SKM-1 (cell line): ENCODE measurements at regions not wholly inside any gene's neighbourhood (a gene's known extent, or its start where the extent isn't known, plus 50 kb on each side); places are given as distances from the start of the nearest gene placed in this dataset.
"Not testable (repeated sequence)": the region's sequence is repeated elsewhere in the genome, so short reads cannot be mapped to it uniquely, and the experiment has no call there.

Experiments used
- DNase-seq: peaks from one replicate; lab custom pipeline; 2025; ENCODE audit not compliant: unreplicated experiment; lab: John Stamatoyannopoulos, UW

DNA sequence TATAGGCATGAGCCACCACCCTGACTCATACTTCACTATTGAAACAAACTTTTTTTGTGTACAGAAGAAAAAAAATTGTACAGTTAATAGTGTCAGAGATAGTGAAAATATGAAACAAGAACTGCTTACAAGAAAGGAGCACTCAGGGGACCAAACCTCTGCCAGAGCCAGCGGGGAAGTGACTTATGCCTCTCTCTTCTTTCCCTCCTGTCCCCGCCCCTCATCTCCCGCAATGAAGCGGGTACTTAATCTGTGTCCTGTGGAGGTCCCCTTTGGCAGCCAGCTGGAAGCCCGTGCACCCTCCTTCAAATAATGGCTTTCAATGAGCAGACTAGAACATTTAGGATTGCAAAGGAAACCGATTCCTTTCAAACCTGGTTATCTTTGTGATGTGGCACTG, 51.5 kb downstream of the PPIAL4A start:
- not testable (repeated sequence) for DNase-seq

DNA sequence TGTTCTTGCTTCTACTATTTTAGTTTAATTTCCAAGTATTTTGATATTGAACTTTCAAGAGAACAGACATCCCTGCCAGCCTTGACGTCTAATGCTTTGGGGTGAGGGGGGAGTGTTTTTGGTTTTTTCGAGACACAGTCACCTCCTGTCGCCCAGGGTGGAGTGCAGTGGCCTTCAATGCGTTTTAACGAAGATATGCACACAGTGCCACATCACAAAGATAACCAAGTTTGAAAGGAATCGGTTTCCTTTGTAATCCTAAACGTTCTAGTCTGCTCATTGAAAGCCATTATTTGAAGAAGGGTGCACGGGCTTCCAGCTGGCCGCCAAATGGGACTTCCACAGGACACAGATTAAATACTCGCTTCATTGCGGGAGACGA, 52.3 kb downstream of the PPIAL4A start:
- DNase-seq = not testable (repeated sequence)

DNA sequence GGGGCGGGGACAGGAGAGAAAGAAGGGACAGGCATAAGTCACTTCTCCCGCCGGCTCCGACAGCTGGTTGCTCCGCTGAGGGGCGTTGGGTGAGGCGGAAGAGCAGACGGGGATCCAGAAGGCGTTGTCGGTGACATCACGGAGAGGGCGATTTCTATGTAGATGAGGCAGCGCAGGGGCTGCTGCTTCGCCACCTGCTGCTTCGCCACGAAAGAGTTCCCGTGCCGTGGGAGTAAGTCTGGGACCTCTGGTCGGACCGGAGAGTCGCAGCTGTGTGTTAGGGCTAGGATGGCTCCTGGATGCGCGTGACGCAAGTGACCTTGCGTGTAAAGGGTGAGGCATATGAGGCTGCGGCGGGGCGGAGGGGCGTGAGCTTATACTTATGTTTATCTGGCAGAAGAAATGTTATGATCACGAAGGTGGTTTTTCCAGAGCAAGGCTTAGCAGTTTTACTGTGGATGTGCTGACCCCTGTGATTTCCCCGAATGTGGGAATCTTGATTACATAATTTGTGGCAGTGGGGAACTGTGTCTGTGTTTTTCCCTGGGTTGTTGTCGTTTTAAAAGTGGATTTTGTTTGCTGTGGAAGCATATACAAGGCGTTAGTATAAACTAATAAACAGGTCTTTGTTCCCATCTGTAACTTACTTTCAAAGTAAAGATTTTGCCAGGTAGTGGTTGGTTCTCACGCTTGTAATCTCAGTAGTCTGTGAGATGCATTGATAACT, 52.8 kb downstream of the PPIAL4A start:
- not testable (repeated sequence) for DNase-seq

DNA sequence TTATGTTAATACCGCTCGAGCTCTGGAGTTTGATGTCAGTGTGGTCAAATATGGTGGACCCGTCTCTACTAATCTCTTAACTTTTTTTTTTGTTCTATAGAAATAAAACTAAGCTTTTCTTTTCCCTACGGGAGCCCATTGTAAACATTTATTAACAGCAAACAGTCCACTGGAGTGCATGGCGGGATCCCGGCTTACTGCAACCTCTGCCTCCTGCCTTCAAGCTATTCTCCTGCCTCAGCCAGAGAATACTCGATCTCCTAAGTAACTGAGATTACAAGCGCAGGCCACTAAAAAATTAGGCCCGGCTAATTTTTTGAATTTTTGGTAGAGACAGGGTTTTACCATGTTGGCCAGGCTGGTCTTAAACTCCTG, 53.4 kb downstream of the PPIAL4A start:
- DNase-seq = not testable (repeated sequence)

DNA sequence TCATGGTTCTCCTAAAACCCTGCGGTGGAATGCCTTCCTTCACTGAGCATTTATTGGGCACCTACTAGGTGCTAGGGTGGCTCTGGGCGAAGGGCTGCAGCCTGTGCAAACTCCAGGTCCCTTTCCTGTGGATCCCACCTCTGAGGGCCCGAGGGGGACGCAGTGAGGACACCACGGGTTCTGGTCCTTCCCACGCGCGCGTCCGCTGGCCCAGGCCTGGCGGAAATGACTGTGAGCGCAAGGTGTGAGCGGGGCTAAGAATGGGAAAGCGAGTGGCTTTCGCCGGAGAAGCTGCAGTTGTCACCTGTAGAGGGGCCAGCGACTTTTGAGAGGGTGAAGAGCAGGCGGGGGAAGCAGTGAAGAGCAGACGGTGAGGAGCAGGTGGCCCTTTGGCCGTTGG, 55.1 kb downstream of the PPIAL4A start:
- DNase-seq = not testable (repeated sequence)

DNA sequence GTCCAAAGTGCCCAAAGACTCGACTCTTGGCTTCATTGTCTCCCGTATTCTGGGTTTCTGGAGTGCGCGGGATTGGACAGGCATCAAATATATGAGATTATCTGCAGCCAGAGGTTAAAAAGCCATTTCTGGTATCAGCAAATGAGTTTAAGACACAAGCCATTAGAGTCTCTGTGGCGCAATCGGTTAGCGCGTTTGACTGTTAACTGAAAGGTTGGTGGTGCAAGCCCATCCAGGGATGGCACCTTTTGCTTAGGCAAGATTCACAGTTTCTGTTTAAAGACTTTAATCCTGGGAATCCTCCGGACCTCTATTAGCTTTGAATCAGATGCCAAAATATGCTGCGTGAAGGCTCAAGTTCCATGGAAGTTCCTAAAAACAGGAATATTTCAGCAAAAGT, 55.6 kb downstream of the PPIAL4A start:
- not testable (repeated sequence) for DNase-seq

DNA sequence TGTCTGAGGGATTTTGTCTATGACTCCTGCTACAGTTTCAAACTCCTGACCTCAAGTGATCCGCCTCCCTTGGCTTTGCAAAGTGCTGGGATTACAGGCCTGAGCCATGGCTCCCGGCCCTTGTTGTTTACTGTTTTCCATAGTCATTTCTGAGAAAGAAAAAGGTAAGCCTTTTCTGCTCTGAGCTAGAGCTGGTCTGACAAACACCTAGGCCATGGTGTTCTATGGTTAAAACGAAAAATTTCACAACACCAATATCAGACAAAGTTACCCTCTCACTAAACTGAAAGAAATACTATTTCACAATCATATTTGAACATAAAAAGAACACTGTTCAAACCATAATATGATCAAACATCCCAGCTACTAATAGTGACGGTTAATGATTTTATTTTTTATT, 57.5 kb downstream of the PPIAL4A start:
- DNase-seq = not testable (repeated sequence)

DNA sequence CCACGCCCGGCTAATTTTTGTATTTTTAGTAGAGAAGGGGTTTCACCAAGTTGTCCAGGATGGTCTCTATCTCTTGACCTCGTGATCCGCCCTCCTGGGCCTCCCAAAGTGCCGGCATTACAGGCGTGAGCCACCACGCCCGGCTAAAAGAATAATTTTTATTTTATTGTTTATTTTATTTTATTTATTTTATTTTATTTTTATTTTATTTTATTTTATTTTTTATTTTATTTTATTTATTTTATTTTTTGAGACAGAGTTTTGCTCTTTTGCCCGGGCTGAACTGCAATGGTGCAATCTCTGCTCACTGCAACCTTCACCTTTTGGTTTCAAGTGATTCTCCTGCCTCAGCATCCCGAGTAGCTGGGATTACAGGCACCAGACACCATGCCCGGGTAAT, 60.2 kb downstream of the PPIAL4A start:
- DNase-seq = not testable (repeated sequence)

DNA sequence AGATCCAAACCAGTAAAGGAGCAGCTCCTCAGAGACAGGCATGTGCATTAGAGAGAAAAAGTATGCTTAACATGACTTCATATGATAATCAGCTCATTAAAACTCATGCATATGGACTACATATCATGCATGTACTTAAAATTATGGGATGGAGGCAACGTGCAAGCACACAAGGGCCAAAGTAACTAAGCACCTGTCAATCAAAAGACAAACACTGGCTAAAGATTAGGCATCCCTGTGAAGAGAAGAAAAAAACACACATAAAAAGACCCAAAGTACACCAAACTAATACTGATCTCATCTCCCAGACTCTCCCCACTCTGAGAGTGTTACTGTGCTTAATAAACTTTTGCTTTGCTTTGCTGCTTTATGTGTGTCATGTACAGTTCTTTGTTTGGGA, 61.1 kb downstream of the PPIAL4A start:
- not testable (repeated sequence) for DNase-seq

DNA sequence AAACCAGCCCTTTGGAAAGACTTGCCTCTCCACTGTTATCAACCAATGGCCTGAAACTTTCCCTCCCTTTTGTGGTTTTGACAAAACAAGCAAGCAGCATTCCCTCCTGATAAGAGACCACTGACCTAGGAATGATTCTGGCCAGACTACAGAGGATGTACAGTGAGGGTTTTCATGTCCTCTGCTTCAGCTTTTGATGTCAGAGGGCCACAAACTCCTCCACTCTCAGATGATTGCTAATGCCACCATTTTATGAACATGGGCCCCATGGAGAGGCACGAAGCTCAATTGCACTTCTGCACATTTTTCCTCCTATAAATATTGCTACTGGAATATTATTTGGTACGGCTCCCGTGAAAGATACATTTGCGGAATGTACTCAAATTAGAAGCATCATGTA, 61.5 kb downstream of the PPIAL4A start:
- DNase-seq = not testable (repeated sequence)

DNA sequence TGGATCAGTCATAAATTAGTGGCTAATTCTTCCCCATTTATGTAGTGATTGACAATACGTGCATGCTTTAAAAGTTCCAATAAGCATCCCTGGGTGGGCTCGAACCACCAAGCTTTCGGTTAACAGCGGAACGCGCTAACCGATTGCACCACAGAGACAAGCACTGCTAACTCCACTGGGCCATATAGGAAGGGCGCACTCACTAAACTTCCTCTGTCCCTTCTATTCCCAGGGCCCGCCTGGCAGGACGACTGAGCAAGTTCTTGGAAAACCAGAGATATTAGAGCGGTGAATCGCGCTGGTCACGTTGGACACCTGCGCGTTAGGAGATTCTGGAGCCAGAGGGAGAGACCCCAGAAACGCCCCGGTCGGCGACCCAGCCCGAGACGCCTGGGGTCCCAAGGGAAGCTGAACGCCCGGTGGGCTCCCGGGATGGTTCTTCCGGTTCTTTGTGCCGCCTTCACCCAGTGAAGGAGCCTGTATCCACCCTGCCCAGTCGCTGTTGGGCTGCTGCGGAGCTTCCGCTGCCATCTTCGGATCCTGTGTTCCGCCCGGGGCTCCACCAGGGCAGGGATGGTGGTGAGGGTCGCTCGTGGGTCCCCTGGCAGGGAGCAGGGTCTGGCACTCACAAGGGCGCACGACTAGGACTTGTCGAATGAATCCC, 62.8 kb downstream of the PPIAL4A start:
- not testable (repeated sequence) for DNase-seq

DNA sequence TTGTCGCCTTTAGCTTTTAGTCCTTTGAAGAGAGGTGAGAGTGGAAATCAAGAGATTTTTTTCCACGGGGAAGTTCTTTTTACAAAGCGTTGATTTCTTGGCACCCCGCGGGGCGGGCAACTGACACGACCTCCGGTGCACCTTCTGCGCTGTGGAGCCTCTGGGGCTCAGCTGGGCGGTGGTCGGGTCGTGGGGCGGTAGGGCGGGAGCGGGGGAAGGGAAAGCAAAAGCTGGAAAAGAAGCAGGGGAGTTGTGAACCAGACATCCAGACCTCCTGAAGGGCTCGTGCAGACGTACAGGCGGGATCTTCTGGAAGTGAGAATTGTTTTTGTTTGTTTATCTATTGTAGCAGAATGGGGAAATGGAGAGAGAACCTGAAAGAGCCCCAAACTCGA, 63.3 kb downstream of the PPIAL4A start:
- not testable (repeated sequence) for DNase-seq

DNA sequence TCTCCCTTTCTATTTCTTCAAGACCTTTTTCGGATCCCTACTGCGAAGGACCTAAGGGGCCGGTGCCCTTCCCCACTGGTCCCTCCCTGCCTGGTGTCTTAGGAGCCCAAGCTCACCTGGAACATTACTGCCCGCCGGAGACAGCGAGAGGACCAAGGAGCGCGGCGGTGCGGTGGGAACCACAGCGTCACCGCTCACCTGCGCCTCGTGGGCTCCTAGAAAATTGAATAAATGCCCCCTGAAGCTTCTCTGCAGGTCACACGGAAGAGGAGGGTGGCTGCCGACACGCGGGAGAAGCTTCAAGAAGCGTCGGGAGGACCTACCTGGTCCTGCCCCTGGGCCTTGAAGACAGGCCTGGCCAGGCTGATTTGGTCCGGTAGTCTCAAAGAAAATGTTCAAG, 65.2 kb downstream of the PPIAL4A start:
- no peak for DNase-seq

DNA sequence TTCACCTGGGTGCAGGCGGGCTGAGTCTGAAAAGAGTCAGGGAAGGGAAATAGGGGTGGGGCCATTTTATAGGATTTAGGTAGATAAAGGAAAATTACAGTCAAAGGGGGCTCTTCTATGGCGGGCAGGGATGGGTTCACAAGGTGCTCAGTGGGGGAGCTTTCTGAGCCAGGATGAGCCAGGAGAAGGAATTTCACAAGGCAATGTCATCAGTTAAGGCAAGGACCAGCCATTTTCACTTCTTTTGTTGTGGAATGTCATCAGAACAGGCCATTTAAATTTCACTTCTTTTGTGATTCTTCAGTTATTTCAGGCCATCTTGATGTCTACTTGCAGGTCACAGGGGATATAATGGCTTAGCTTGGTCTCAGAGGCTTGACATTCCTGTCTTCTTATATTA, 66.4 kb downstream of the PPIAL4A start:
- not testable (repeated sequence) for DNase-seq

DNA sequence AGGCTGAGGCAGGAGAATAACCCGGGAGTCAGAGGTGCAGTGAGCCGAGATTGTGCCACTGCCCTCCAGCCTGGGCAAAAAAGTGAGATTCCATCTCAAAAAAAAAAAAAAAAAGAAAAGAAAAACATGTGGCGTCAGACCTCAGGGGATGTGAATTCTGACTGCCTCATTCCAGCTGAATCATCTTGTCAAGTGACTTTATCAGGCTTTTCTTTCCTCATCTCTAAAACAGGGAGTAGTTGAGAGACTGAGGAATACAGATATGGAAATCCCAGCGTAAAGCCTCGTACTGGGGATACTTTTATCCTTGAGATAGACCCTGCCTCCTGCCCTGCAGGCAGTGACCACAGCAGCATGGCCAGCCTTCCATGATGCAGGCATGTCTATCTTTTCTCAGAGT, 76.4 kb downstream of the PPIAL4A start:
- DNase-seq = not testable (repeated sequence)

DNA sequence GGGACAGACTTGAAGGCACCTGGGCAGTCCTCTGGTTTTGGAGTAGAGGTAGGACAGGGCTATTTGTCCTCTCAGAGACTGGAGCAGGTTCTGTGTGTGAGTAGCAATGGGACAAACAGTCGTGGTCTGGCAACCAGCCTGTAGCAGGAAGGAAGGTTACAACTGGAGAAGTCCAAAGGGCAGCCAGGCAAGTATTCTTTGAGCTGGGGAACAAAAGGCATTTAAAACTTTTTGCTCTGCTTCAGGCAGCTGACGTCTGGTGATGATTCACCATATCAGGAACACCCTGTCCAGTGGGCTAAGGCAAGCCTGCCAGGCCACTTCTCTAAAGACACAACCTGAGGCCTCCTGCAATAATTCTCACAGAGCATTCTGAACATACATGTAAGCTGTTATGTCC, 83.3 kb downstream of the PPIAL4A start:
- DNase-seq = peak; percentile 1

DNA sequence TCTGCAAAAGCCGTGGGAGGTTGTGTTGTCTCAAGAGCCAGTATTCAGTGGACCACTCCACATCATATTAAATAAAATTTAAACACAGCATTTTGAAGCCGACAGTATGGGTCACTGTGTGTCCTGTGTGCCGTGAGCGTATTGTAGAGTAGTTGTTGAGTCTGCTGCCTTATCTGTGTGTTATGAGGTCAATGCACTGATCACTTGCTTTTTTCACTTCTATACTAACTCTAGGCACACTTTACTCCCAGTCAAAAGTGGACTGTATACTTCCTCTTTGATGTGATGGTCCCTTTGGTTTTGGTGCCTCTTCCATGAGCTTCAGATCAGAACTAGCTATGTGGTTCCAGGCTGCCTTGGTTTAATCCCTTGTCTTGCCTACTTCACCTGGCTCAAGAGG, 84.3 kb downstream of the PPIAL4A start:
- DNase-seq = not testable (repeated sequence)

DNA sequence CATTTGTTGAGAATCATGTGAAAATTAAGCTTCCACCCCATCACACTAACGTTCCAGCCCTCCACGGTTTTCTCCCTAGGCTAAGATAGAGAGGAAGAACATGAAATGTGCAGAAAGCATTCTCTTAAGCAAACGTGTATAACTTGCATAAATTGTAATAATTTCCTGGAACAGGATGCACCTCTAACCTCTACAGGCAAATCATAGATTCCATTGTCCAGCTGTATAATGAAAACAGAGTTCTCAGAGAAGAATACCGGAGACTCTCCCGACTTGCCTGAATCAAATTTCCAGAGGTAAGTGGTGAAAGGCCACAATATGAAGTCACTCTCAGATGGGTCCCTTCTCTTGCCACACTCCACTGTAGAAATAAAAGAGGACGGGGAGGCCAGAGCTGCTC, 87.7 kb downstream of the PPIAL4A start:
- DNase-seq = not testable (repeated sequence)

DNA sequence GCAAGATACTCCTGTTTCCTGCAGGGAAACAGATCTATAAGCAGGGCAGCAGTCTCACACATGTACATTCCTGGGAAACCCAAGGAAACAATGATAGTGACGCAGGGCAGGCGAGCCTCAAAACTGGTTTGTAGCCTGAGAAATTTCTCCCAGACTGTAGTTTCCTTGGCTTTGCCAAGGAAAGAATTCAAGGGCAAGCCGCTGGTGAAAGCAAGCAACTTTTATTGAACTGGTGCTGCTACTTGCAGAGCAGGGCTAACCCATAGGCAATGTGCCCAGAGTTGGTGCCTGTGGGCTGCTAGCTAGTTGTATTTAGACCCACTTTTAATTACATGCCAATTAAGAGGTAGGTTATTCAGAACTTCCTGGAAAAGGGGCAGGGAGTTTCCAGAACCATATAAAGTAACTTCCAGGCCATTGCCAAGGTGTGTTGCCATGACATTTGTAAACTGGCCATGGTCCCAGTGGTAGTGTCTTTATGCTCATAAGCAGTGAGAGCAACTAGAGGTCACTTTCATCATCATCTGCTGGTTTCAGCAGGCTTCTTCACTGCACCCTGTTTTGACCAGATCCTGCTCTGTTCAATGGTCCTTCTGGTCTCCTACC, 92.0 kb downstream of the PPIAL4A start:
- not testable (repeated sequence) for DNase-seq

DNA sequence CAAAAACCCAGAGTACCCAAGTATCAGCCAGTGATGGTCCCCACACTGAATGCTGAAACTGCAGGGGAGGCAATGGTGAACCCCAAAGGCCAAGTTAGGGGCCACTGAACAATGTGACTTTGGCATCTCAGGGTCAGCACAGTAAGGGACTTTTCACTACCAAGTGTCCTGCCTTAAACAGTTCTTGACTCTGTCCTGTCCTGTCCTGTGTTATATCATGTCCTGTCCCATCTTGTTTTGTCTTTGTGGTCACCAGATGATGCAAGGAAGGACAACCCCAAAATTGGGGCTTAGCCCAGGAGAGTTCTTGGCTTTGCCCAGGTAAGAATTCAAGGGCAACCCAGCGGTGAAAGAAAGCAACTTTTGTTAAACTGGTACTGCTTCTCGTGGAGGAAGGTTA, 105.0 kb downstream of the PPIAL4A start:
- not testable (repeated sequence) for DNase-seq

DNA sequence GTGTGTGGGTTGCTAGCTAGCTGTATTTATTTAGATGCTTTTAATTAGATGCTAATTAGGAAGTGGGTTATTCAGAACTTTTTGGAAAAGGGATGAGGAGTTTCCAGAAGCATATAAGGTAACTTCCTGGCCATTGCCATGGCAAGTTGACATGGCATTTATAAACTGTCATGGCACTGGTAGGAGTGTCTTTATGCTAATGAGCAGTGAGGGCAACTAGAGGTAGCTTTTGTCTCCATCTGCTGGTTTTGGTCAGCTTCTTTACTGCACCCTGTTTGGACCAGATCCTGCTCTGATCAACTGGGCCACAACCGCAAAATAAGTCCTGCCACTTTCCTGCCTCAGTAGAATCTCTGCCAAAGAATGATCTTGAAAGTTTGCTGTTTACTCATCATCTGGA, 105.5 kb downstream of the PPIAL4A start:
- not testable (repeated sequence) for DNase-seq

DNA sequence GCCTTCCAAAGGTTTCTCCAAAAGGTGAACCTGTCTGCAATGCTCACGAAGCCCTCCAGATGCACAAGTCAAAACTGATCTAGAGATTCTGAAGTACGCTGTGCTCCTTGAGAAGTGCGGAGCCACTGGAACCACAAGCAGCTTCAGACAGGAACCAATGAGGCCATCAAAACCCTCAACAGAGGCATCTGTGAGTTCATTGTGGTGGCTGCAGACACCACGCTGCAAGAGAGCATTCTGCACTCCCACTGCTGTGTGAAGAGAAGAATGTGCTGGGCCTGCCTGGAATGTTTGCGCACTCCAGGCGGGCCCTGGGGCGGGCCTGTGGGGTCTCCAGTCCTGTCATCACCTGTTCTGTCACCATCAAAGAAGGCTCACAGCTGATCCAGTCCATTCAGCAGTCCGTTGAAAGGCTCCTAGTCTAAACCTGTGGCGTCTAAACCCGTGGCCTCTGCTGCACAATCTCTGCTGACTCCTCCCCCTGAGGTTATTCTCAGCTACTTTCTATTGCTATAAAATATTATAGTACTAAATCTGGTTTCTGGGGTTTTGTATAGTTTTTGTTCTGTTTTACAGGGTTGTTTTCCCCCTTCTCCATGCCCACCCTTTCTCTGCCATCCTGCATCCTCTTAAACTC, 111.6 kb downstream of the PPIAL4A start:
- not testable (repeated sequence) for DNase-seq
